ENCODE measurements at regions not wholly inside any gene's neighbourhood (a gene's known extent, or its start where the extent isn't known, plus 50 kb on each side); places are given as distances from the start of the nearest gene placed in this dataset.

GRCh38 chr5:102663749-102664530, 91.2 kb upstream of the PAM start:
- H3K27me3 ChIP-seq = no peaks in the 10 kb centered on the region
- H3K4me3 ChIP-seq = no peak overlapping the region
- H3K27ac ChIP-seq = no peak overlapping the region
- no peak for FAIRE-seq
- ATAC-seq = peak in 2 of 4 donors; percentile 13 to 56
- no peak for TF ChIP-seq CTCF (IDR thresholded peaks at IDR 0.05)
- intact Hi-C loops (cut with DNase I) = no loop called here
- DNase-seq = no peak
- H3K4me1 ChIP-seq = peaks cover 0 to 6% (median 6%) of the 10 kb centered on the region in 3 donors
- 51 to 56% methylated on average over 1 of the region's 1 CpG for WGBS, 2 donors
- no peaks in the 10 kb centered on the region for H3K36me3 ChIP-seq
- H3K9me3 ChIP-seq = no peaks in the 10 kb centered on the region

- no peak for DNase-seq
- no peak overlapping the region for H3K27ac ChIP-seq
- H3K36me3 ChIP-seq = no peaks in the 10 kb centered on the region
- ATAC-seq = no peak
- intact Hi-C loops (cut with DNase I) = no loop called here
- no peak for FAIRE-seq
- no peak overlapping the region for H3K4me3 ChIP-seq
- no peak for TF ChIP-seq CTCF (IDR thresholded peaks at IDR 0.05)
- 71 to 76% methylated on average over 4 of the region's 4 CpGs for WGBS, 2 donors
- peaks cover 0 to 6% (median 6%) of the 10 kb centered on the region in 3 donors for H3K4me1 ChIP-seq
- H3K27me3 ChIP-seq = no peaks in the 10 kb centered on the region
- no peaks in the 10 kb centered on the region for H3K9me3 ChIP-seq
Observed at GRCh38 chr5:102664616-102665335, 90.3 kb upstream of the PAM start.

- peaks cover 0 to 6% (median 6%) of the 10 kb centered on the region in 3 donors for H3K4me1 ChIP-seq
- H3K27me3 ChIP-seq = no peaks in the 10 kb centered on the region
- intact Hi-C loops (cut with DNase I) = no loop called here
- ATAC-seq (peak in 3 of 4 donors; percentile 26 to 54 (median 29)), FAIRE-seq (no peak), DNase-seq (peak in 4 of 6 donors; percentile 13 to 42 (median 26))
- no peak for TF ChIP-seq CTCF (IDR thresholded peaks at IDR 0.05)
- H3K9me3 ChIP-seq = no peaks in the 10 kb centered on the region
- WGBS, 2 donors = 54 to 59% methylated on average over 4 of the region's 4 CpGs
- no peaks in the 10 kb centered on the region for H3K36me3 ChIP-seq
- no peak overlapping the region for H3K4me3 ChIP-seq
- no peak overlapping the region for H3K27ac ChIP-seq
Observed at GRCh38 chr5:102666164-102666946, 88.8 kb upstream of the PAM start.

- no peaks in the 10 kb centered on the region for H3K9me3 ChIP-seq
- no peaks in the 10 kb centered on the region for H3K27me3 ChIP-seq
- DNase-seq = no peak
- 26 to 27% methylated on average over 3 of the region's 3 CpGs for WGBS, 2 donors
- no peak overlapping the region for H3K4me3 ChIP-seq
- FAIRE-seq = no peak
- H3K36me3 ChIP-seq = no peaks in the 10 kb centered on the region
- intact Hi-C loops (cut with DNase I) = no loop called here
- peak; percentile 64 to 88 (median 74) for ATAC-seq
- no peak overlapping the region for H3K27ac ChIP-seq
- no peak for TF ChIP-seq CTCF (IDR thresholded peaks at IDR 0.05)
- peaks cover 0 to 6% (median 6%) of the 10 kb centered on the region in 3 donors for H3K4me1 ChIP-seq
Observed at GRCh38 chr5:102668220-102668932, 86.7 kb upstream of the PAM start.

Data from pancreas (tissue), 10 donors.